Upper lobe of left lung (tissue), 6 donors: ENCODE measurements at regions not wholly inside any gene's neighbourhood (a gene's known extent, or its start where the extent isn't known, plus 50 kb on each side); places are given as distances from the start of the nearest gene placed in this dataset.
"Not testable (repeated sequence)": the region's sequence is repeated elsewhere in the genome, so short reads cannot be mapped to it uniquely, and the experiment has no call there.

Source experiments
- ATAC-seq, 2 donors: fragments of 200-7000 bp; cut with Tn5 transposase; one replicate each; pipeline ENCODE4 v1.9.1; 2022; ENCODE audit warnings: mild to moderate bottlenecking in 2 of 2, moderate library complexity in 2 of 2; ENCODE audit not compliant: low FRiP score in 2 of 2
- DNase-seq, 2 donors: peaks; one replicate each; pipeline ENCODE4 v3.0.0-alpha.2; 2019 to 2020
- H3K27ac ChIP-seq, 4 donors: fragments of 200-600 bp; sonication (generic); one replicate each; pipeline ENCODE4 v1.5.1; 2016 to 2019
- H3K27me3 ChIP-seq, 4 donors: fragments of 200-600 bp; sonication (generic); one replicate each; pipeline ENCODE4 v1.5.1; 2017 to 2019
- H3K36me3 ChIP-seq, 4 donors: fragments of 200-600 bp; sonication (generic); one replicate each; pipeline ENCODE4 v1.5.1; 2016 to 2019
- H3K4me1 ChIP-seq, 4 donors: fragments of 200-600 bp; sonication (generic); one replicate each; pipeline ENCODE4 v1.5.1; 2018 to 2019
- H3K4me3 ChIP-seq, 4 donors: fragments of 200-600 bp; sonication (generic); one replicate each; pipeline ENCODE4 v1.5.1; 2017 to 2019; ENCODE audit warnings: mild to moderate bottlenecking in 2 of 4, moderate library complexity in 1 of 4
- H3K9me3 ChIP-seq, 4 donors: fragments of 200-600 bp; sonication (generic); one replicate each; pipeline ENCODE4 v1.5.1; 2018 to 2019
- CTCF ChIP-seq, 6 experiments: fragments of 450-650 bp in 4 of 6; fragments of 200-600 bp in 2 of 6; sonication (generic) in 2 of 6; IDR thresholded peaks; one replicate each; pipeline ENCODE4 v1.5.1; 2016 to 2019; ENCODE audit warnings: antibody characterized with exemption in 6 of 6
- EP300 ChIP-seq, 4 donors: sonication (generic); formaldehyde crosslinking; IDR thresholded peaks; one replicate each; pipeline ENCODE4 v1.5.1; 2017; ENCODE audit warnings: antibody characterized with exemption in 4 of 4, control low read depth in 2 of 4
- POLR2A ChIP-seq, 4 donors: fragments of 450-650 bp; IDR thresholded peaks; one replicate each; pipeline ENCODE4 v1.5.1; 2016 to 2017; ENCODE audit warnings: antibody characterized with exemption in 4 of 4, mild to moderate bottlenecking in 2 of 4
- POLR2AphosphoS5 ChIP-seq, 2 donors: sonication (generic); formaldehyde crosslinking; IDR thresholded peaks; one replicate each; pipeline ENCODE4 v1.5.1; 2017; ENCODE audit warnings: antibody characterized with exemption in 2 of 2
- WGBS, 2 donors: methylation state at CpG; one replicate each; pipeline ENCODE4 v1.1.5; 2017 to 2018; 5-methylcytosine and 5-hydroxymethylcytosine counted together
- donor health status: DM: no; HTN: no; CAD: no; lungs with moderate emphysema.
- donor health status: DM: no; HTN: yes; CAD: no; lungs with severe emphysema.

- DNase-seq (no peak), ATAC-seq (no peak)
- WGBS, 2 donors: 74 to 83% methylated on average over 2 of the region's 2 CpGs
- Histone ChIP-seq H3K36me3 (no peaks in the 10 kb centered on the region), H3K4me3 (no peak overlapping the region), H3K27ac (no peak overlapping the region), H3K4me1 (no peaks in the 10 kb centered on the region), H3K9me3 (peaks cover 0 to 6% (median 0%) of the 10 kb centered on the region in 4 donors), H3K27me3 (no peaks in the 10 kb centered on the region)
- no peak for TF ChIP-seq CTCF (IDR thresholded peaks at IDR 0.05)
- no peak for TF ChIP-seq POLR2AphosphoS5 (IDR thresholded peaks at IDR 0.05)
- TF ChIP-seq POLR2A (IDR thresholded peaks at IDR 0.05): no peak
- TF ChIP-seq EP300 (IDR thresholded peaks at IDR 0.05): no peak
These were observed 583.3 kb upstream of the FSHR start for GRCh38 chr2:49737606-49738005.

- H3K9me3 ChIP-seq: peaks cover 0 to 11% (median 0%) of the 10 kb centered on the region in 4 donors
- H3K27me3 ChIP-seq, H3K36me3 ChIP-seq, H3K4me1 ChIP-seq, H3K27ac ChIP-seq, H3K4me3 ChIP-seq, DNase-seq, ATAC-seq: not testable (repeated sequence)
- WGBS, 2 donors: 80 to 86% methylated on average over 4 of the region's 4 CpGs
These were observed 578.6 kb upstream of the FSHR start for GRCh38 chr2:49732924-49733323.

- no peak for ATAC-seq
- no peaks in the 10 kb centered on the region for H3K27me3 ChIP-seq
These were observed 564.9 kb upstream of the FSHR start for GRCh38 chr2:49719241-49719640.

GRCh38 chr2:49715597-49715996 is 561.3 kb upstream of the FSHR start:
- Histone ChIP-seq H3K27ac (no peak overlapping the region), H3K9me3 (no peaks in the 10 kb centered on the region), H3K4me1 (no peaks in the 10 kb centered on the region), H3K4me3 (no peak overlapping the region), H3K36me3 (no peaks in the 10 kb centered on the region), H3K27me3 (no peaks in the 10 kb centered on the region)
- WGBS, 2 donors: 69 to 75% methylated on average over 4 of the region's 4 CpGs
- ATAC-seq (no peak), DNase-seq (no peak)
- TF ChIP-seq CTCF (IDR thresholded peaks at IDR 0.05): no peak
- TF ChIP-seq EP300 (IDR thresholded peaks at IDR 0.05): no peak
- no peak for TF ChIP-seq POLR2A (IDR thresholded peaks at IDR 0.05)

More at GRCh38 chr2:49719241-49719640, 564.9 kb upstream of the FSHR start:
- H3K36me3 ChIP-seq: no peaks in the 10 kb centered on the region
- DNase-seq: no peak
- no peaks in the 10 kb centered on the region for H3K9me3 ChIP-seq
- no peak overlapping the region for H3K27ac ChIP-seq
- TF ChIP-seq EP300 (IDR thresholded peaks at IDR 0.05): no peak
- TF ChIP-seq CTCF (IDR thresholded peaks at IDR 0.05): no peak
- no peak for TF ChIP-seq POLR2A (IDR thresholded peaks at IDR 0.05)
- TF ChIP-seq POLR2AphosphoS5 (IDR thresholded peaks at IDR 0.05): no peak
- H3K4me1 ChIP-seq: no peaks in the 10 kb centered on the region
- no peak overlapping the region for H3K4me3 ChIP-seq

GRCh38 chr2:49714454-49714853 is 560.1 kb upstream of the FSHR start:
- H3K4me1 ChIP-seq: no peaks in the 10 kb centered on the region
- H3K36me3 ChIP-seq: no peaks in the 10 kb centered on the region
- no peak overlapping the region for H3K27ac ChIP-seq
- ATAC-seq: no peak
- no peak overlapping the region for H3K4me3 ChIP-seq
- DNase-seq: no peak
- no peak for TF ChIP-seq POLR2A (IDR thresholded peaks at IDR 0.05)
- TF ChIP-seq POLR2AphosphoS5 (IDR thresholded peaks at IDR 0.05): no peak
- no peak for TF ChIP-seq CTCF (IDR thresholded peaks at IDR 0.05)
- no peak for TF ChIP-seq EP300 (IDR thresholded peaks at IDR 0.05)
- H3K9me3 ChIP-seq: no peaks in the 10 kb centered on the region
- 32 to 44% methylated on average over 2 of the region's 2 CpGs for WGBS, 2 donors
- H3K27me3 ChIP-seq: no peaks in the 10 kb centered on the region
